Retinal pigment epithelial cell (primary cell): ENCODE measurements at regions not wholly inside any gene's neighbourhood (a gene's known extent, or its start where the extent isn't known, plus 50 kb on each side); places are given as distances from the start of the nearest gene placed in this dataset.

Experiments used
- DNase-seq: peaks from one replicate; pipeline ENCODE4 v3.0.0-alpha.2; 2010; ENCODE audit warnings: low read depth
- H3K4me3 ChIP-seq: 2 replicates; pipeline ENCODE4 v1.5.1; 2011; ENCODE audit warnings: mild to moderate bottlenecking, low read length, control low read depth, moderate library complexity
- CTCF ChIP-seq: conservative IDR thresholded peaks from 2 replicates; pipeline ENCODE4 v1.5.1; 2011; ENCODE audit warnings: low read depth, low read length, control low read depth, inconsistent platforms

GRCh38 chr1:29465755-29466154 lies 229.4 kb downstream of the PTPRU start:
- TF ChIP-seq CTCF: no peak
- DNase-seq: no peak
- no peak overlapping the region for H3K4me3 ChIP-seq

- TF ChIP-seq CTCF: no peak
- no peak for DNase-seq
- H3K4me3 ChIP-seq: no peak overlapping the region
Measured at GRCh38 chr1:29462096-29462495, 225.8 kb downstream of the PTPRU start.

- no peak for DNase-seq
- TF ChIP-seq CTCF: no peak
- H3K4me3 ChIP-seq: no peak overlapping the region
Measured at GRCh38 chr1:29461115-29461739, 224.9 kb downstream of the PTPRU start.

GRCh38 chr1:29460694-29461093 lies 224.4 kb downstream of the PTPRU start:
- no peak for TF ChIP-seq CTCF
- no peak for DNase-seq
- no peak overlapping the region for H3K4me3 ChIP-seq

- no peak for TF ChIP-seq CTCF
Measured at GRCh38 chr1:29460041-29460610, 223.8 kb downstream of the PTPRU start.

GRCh38 chr1:29459620-29459945 lies 223.3 kb downstream of the PTPRU start:
- H3K4me3 ChIP-seq: no peak overlapping the region
- no peak for DNase-seq
- TF ChIP-seq CTCF: no peak

More at GRCh38 chr1:29460041-29460610, 223.8 kb downstream of the PTPRU start:
- DNase-seq: no peak
- no peak overlapping the region for H3K4me3 ChIP-seq
